NCI-H1048 (cell line): ENCODE measurements at regions not wholly inside any gene's neighbourhood (a gene's known extent, or its start where the extent isn't known, plus 50 kb on each side); places are given as distances from the start of the nearest gene placed in this dataset.
"Not testable (repeated sequence)": the region's sequence is repeated elsewhere in the genome, so short reads cannot be mapped to it uniquely, and the experiment has no call there.

Experiments used
- DNase-seq: peaks from one replicate; lab custom pipeline; 2025; lab: John Stamatoyannopoulos, UW

DNA sequence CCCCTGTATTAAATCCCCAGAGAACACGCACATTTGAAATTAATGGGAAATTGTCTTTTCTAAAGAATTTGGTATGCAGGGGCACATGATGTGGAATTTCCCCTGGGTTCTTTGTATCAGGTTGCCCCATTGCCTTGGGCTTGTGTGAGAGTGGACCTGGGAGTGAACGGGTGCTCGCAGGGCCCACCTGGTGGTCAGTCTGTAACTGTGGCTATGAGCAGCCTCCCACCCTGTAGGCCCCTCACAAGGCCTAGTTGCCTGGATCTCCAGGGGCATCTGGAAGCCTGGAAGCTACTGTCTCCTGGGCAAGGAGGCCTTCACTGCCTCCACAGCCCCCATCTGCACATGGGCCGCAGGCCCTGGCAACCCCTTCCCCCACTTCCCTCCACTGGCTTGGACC, 96.7 kb downstream of the SLC25A47 start:
- DNase-seq, result no peak

DNA sequence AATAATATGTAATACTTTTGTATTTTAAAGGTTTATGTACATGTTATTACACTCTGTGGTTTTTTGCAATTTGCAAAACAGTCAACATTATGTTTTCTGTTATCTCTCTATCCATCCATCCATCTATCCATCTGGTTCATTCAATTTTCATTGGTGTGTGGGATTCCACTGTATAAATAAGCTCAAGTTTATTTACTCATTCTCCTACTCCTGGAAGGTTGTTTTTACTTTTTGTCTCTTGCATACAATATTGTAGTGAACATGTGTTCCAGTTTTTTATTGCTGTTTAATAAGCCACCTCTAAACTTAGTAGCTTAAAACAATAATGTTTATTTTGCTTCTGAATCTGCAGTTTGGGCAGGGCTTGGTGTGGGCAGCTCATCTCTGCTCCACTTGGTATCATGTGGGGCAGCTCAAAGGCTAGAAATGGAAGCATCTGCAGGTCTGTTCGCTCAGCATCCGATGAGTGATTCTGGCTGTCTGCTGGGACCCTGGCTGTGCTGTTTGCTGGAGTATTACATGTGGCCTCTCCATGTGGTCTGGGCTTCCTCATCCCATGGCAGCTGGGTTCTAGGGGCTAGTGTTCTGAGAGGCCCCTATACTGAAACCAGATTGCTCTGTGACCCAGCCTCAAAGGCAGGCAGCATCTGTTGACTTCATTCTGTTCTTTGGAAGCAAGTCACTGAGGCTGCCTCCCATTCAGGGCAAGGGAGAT, 98.8 kb downstream of the SLC25A47 start:
- DNase-seq, result no peak

DNA sequence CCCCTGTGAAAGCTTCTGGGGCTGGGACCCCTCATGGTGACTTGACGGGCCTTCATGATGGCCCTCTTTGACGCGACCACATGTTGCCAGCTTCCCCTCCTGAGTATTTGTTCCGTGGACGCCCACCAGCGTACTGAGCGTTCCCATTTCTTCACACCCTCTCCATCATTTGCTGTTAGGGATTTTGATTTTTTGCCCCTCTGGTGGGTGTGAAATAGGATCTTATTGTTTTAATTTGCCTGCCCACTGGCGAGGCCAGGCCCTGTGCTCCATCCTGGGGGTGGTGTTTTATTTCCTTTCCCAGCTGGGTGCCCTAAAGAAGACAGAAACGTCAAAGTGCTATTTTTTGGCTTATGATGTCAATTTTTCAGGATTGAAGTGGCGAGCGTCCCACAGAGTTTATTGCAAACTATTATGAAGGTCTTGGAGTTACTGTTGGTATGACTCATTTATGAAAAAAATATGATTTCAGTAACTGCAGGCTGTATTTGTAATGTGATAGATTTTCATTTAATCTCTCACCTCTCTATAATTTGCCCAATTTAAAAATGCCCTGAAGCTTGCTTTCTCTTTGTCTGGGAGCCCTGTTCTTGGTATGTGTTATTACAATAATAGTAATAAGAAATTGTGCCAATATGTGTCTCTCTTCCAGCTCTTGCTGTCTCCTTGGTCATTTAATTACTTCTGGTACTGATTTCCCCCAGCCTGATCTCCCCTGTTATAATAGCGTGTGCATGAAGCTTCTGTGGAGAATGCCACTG, 99.6 kb downstream of the SLC25A47 start:
- no peak for DNase-seq

DNA sequence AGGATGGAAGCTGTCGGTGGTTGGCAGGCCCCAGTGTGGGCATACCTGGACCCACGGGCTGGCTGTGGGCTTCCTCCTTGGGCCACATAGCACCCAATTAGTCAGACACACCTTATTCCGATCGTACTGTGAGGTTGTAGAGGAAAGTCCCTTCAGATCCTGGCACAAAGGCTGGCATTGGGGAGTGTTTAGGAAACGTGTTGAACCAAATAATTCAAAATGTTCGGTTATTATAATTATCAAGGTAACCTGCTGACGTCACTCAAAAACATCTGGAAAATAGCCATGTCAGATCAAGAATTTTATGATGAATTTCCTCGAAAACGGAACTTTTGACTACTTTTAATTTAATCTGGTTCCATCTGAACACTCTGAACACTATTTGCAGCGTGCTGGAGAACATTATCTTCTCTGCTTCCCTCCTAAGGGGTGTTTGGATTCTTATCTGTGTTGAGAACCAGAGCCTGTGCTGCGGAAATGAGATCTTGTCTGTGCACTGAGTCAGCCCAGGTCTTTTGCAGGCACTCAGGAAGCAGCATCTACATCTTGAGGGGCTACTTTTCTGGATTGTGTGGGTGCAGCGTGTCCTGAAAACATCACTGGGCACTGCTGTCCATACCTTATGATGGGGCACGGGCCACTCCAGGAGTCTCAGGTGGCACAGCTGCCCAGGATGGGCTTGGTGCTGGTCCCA, 100.3 kb downstream of the SLC25A47 start:
- no peak for DNase-seq

DNA sequence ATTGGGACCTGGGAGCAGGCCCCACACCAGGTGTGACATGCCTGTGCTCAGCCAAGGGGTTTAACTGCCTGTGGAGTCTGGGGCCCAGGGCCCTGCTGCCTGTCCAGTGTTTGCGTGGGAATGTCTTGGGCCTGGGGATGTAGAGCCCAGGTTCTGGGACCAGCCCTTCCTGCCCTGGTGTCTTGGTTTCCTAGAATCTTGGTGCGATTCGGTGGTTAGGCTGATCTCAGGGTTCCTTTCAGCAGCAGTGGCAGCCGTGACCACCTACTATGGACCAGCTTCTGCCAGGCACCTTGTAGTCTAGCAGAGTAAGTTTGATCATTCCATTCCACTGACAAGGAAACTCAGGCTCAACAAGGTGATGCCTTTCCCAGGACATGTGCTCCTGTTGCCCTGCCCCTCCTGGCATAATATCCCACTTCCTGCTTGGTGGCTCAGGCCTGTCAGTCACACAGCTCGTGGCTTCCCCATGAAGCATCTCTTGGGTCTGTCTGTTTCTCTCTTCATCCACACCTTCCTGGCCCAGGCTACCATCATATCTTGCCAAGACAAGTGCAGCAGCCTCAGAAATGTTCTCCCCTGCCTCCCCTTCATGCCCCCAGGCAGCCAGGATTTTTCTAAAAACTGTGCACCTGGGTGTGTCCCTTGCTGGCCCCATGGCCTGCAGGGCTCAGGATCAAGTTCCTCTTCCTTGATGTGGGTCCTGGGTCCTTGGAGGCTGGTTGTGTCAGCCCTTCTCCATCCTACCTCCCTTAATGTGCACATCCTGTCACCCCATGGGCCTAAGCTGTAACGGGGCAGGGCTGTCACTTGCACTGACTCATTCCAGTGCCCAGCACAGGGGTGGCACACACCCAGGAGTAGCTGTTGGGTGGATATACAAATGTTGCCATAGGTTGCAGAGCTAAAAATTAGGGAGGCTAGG, 101.6 kb downstream of the SLC25A47 start:
- DNase-seq, result no peak

DNA sequence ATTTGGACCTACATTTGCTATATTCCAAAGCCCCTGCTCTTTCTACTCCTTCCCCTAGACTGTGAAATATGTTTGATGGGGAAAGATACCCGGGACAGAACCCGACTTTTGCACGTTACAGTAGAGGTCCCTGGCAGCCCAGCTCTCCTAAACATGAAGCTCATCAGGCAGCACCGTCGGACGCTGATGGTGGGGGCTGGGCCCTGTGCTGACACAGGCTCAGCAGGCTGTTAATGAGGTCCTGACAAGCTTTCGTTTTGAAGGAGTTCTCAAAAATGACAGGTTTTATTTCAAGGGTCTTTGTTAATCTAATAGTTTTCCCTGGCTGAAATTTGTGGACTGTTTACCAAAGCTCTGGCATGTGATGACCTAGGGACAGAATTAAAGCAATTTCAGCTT, 102.3 kb downstream of the SLC25A47 start:
- no peak for DNase-seq

DNA sequence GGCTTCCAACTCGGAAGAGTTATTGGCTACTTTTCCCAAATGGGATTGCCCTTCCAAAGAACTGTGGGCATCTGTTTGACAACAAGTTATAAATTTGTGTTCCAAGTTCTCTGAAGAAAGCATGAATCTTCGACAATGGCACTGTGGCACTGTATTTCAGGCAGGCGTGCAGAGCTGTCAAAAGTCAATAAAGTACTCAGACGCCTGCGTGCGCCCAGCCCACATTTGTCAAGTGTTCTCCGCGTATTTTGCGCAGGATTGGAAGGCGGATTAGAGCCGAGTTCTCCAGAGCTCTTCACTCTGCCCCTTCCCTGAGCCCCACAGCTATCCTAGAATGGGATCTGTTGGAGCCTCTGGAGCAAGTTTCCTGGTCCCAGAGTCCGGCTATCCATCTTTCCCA, 103.2 kb downstream of the SLC25A47 start:
- no peak for DNase-seq

DNA sequence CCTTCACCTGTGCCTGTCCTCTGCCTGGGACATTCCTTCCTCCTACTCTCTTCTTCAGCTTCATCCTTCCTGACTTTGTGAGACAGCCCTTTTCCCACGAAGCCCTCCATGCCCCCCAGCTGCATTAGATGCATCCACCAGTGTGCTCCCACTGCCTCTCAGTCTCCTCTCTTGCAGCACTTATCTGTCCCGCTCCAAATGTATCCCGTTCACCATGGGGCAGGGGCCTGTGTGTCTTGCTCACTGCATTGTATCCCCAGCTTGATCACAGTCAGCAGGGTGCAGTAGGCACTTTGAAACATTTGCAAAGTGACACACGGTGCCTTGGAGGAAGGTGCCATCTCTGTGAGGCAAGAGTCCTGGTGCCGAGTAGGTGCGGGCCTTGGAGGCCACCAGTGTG, 104.0 kb downstream of the SLC25A47 start:
- no peak for DNase-seq

DNA sequence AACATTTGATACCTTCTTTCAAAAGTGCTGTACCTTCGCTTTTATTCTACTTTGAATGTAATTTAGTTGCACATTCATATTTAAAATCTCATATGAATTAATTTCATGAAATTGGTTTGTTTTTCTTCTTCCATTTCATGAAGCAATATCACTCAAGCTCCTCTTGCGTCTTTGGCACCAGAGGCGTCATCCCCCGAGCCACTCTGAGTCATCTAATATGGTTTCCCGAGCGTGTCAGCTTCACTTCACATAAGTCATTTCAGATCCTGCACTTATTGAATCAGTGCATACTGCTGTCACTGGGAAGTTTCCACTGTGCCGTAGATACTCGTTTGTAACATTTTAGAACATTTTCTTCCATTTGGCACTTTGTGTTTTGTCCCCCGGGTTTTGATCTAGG, 105.6 kb downstream of the SLC25A47 start:
- DNase-seq, result no peak

DNA sequence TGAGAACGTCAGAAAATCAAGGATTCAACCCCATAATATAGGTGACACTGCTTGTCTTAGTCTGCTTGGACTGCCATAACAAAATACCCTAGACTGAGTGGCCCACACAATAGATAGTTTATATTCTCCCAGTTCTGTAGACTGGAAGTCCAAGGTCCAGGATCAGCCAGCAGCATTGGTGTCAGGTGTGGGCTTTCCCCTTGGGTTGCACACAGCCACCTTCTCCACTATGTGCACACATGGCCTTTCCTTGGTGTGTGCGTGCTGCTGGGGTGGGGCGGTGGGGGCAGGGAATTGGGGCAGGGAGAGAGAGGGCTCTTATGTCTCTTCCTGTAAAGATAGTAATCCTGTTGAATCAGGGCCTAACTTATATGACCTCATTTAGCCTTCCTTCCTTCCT, 106.4 kb downstream of the SLC25A47 start:
- DNase-seq, result no peak

DNA sequence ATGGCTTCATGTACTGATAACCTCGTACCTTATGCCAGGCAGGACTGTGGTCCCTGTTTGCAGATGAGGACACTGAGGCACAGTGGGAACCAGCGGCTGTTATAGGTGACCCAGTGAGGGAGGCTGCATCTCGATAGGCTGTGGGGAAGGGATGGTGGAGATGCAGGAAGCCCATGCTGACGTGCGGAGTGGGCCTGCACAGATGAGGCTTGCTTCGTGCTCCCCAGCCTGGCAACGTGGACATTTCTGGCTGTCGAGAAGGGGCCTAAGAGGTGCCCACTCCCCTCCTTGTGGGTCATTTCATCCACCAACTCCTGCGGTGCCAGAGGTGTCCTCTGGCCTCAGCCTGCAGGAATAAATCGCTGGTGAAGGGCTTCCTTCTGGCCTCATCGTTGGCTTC, 107.4 kb downstream of the SLC25A47 start:
- no peak for DNase-seq

DNA sequence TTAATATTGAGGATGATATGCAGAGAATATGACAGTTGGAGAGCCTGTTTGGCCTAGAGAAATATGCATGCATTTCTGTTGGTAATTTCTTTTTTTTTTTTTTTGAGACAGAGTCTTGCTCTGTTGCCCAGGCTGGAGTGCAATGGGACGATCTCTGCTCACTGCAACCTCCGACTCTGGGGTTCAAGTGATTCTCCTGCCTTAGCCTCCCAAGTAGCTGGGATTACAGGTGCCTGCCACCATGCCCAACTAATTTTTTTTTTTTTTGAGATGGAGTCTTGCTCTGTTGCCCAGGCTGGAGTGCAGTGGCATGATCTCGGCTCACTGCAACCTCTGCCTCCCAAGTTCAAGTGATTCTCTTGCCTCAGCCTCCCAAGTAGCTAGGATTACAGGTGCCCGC, 108.3 kb downstream of the SLC25A47 start:
- not testable (repeated sequence) for DNase-seq

DNA sequence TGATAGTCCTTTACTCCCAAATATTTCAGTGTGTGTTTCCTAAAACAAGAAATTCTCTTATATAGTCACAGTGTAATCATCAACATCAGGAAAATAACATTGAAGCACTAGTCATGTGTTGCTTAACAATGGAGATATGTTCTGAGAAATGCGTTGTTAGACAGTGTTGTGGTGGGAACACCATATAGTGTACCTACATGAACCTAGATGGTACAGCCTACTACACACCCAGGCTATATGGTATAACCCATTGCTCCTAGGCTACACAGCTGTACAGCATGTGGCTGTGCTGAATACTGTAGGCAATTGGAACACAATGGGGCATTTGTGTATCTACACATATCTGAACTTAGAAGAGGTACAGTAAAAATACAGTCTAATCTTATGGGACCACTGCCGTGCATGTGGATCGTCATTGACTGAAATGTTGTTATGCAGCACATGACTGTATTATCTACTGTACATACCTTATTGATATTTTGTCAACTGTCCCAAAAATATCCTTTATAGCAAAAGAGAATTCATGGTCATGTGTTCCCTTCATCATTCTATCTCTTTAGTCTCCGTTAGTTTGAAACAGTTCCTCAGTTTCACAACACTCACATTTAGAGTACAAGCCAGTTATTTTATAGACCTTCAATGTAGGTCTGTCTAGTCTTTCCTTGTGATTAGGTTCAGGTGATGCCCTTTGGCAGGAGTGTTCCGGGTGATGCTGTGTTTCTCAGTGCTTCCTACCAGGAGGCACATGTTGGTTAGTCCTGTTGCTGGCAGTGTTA, 109.7 kb downstream of the SLC25A47 start:
- no peak for DNase-seq

DNA sequence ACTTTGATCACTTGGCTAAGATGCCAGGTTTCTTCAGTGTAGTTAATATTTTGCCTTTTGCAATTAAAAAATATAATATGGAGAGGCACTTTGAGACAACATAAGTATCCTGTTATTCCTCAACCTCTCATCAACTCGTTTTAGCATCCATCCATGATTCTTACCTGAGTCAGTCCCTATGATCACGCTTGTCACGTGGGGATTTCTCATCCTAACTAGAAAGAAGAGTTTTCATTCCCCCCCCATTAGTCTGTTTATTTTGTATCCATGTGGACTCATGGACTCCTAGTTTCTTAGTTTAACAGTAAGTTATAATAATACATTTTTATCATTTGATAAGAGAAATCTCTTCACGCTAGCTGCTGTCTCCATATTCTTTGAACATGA, 110.3 kb downstream of the SLC25A47 start:
- no peak for DNase-seq

DNA sequence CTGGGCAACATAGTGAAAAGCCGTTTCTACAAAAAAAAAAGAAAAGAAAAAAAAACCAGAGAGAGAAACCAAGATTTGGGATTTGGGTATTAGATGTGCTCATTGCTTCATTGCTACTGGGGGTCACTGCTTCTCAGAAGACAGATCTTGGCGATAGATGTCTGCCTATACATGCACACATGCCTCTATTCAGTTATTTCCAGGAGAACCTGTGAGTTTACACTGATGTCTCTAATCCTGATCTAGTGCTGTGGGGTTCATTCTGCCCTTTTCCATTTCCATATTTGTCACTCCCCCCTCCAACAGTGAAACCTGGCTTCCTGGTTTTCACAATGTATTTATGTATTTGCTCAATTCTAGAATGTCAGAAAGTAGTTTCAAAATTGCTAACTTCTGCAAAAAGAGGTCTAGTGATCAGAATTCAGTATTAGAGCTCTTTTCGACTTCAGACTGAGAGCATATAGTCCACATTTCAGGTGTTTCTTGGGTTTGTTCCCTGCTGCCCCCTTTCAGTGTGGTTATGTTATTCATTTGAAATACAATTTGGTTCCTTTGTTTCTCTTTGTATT, 111.0 kb downstream of the SLC25A47 start:
- no peak for DNase-seq

DNA sequence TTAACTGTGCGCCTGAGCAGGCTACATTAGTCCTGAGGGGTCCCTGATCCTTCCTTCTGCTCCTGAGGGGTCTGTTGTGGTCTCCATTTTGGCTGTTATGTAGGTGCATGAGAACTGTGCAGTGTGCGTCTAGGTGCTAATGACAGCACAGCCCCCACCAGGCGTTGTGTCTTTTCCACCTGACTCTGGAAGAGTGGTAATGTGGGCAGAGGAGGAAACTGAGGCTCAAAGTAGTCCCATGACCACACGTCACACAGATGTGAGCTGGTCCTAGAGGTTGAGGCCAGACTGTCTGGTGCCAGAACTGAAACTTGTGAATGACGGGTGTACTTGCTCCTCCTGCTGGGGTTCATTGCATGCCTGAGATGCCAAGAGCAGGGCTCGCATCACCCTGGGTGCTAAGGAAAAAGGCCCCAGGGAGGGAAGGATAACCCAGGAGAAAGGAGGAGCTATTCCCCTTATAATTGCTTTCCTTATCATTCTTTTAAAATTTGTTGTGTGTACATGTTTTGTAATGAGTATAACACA, 111.8 kb downstream of the SLC25A47 start:
- DNase-seq, result no peak

DNA sequence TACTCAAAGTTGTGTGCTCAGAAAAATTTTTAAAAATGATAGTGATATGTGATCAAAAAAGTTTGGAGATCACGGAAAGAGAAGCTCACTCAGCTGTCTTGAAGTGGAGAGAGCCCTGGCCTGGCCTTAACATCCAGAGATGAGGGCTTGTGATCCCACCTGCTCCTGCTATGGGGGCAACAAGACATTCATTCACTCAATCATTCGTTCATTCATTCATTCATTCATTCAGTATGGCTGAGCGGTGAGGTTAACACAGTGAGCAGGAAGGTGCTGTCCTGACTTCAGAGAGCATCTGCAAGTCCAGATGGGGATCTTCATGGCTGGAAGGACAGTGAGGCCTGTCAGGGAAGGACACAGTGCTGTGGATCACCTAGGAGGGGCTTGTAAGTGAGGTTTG, 112.3 kb downstream of the SLC25A47 start:
- no peak for DNase-seq

DNA sequence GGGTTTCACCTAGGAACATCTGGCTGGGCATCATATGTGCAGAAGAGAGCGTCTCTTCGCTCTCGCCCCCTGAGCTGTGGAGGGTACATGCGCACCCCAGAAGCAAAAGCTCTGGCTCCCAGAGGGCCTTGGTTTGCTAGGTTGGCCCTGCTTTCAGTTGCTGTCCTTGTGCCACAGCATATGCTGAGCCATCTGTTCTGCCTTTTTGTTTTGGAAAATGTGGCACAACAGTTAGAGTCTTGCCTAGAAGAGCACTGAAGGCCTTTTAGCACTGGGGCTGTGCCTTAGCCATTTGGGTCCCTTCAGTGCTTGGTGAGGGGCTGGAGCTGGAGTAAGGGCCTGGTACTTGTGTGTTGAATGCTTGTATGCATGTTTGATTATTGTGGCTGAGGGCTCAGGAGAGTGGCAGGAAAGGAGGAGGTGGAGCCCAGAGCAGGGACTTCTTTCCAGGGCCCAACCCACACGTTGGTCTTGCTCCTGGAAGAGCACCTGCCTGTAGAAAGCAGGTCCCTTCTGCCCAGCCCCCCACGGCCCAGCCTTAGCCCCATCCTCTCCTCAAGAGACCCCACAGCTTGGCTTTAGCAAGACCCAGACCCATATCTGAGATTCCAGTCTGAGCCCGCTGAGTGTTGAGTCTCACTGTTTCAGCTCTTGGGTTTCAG, 113.7 kb downstream of the SLC25A47 start:
- no peak for DNase-seq

DNA sequence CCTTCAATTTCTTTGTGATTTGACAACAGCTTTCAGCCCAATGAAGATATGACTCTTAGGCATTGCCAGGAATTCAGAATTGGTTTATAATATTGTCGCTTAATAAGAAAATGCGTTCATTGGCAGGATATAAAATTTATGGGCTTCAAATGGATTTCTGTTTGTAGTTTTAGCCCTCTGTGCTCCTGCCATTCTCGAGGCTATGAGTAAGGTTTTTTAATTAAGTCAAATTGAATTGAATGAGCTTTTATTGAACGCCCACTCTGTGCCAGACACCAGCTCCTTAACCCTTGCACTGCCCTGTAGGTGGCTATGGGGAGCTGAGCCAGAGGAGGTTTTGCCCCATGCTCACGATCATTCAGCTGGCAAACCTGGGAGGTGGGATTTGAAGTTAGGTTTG, 115.1 kb downstream of the SLC25A47 start:
- no peak for DNase-seq
